ENCODE measurements at regions not wholly inside any gene's neighbourhood (a gene's known extent, or its start where the extent isn't known, plus 50 kb on each side); places are given as distances from the start of the nearest gene placed in this dataset.
A peak's percentile ranks its signal among the peaks of the same experiment; 100 is the strongest.

- DNase-seq (ENCODE audit: low read depth in 2 of 2), result no peak
Observed at GRCh38 chr14:61893371-61893940, 131.2 kb downstream of the SNAPC1 start.

GRCh38 chr14:61894452-61895077 is 132.3 kb downstream of the SNAPC1 start:
- peak; percentile 17 to 72 for DNase-seq (ENCODE audit: low read depth in 2 of 2)

GRCh38 chr14:61897300-61897699 is 135.1 kb downstream of the SNAPC1 start:
- no peak for DNase-seq (ENCODE audit: low read depth in 2 of 2)

GRCh38 chr14:61898568-61898967 is 136.3 kb downstream of the SNAPC1 start:
- DNase-seq (ENCODE audit: low read depth in 2 of 2), result no peak

- DNase-seq (ENCODE audit: low read depth in 2 of 2), result no peak
Observed at GRCh38 chr14:61899497-61899896, 137.3 kb downstream of the SNAPC1 start.

- DNase-seq (ENCODE audit: low read depth in 2 of 2), result no peak
Observed at GRCh38 chr14:61904946-61905345, 142.7 kb downstream of the SNAPC1 start.

- DNase-seq (ENCODE audit: low read depth in 2 of 2), result no peak
Observed at GRCh38 chr14:61911574-61911973, 149.4 kb downstream of the SNAPC1 start.

GRCh38 chr14:61918998-61919397 is 156.8 kb downstream of the SNAPC1 start:
- DNase-seq (ENCODE audit: low read depth in 2 of 2), result no peak

GRCh38 chr14:61923348-61923747 is 161.1 kb downstream of the SNAPC1 start:
- DNase-seq (ENCODE audit: low read depth in 2 of 2), result no peak

GRCh38 chr14:61925043-61925442 is 162.8 kb downstream of the SNAPC1 start:
- DNase-seq (ENCODE audit: low read depth in 2 of 2), result peak in 1 of 2 donors; percentile 3

- no peak for DNase-seq (ENCODE audit: low read depth in 2 of 2)
Observed at GRCh38 chr14:61925732-61926435, 163.7 kb downstream of the SNAPC1 start.

- DNase-seq (ENCODE audit: low read depth in 2 of 2), result no peak
Observed at GRCh38 chr14:61927060-61927459, 164.8 kb downstream of the SNAPC1 start.

GRCh38 chr14:61927520-61927919 is 165.3 kb downstream of the SNAPC1 start:
- no peak for DNase-seq (ENCODE audit: low read depth in 2 of 2)

GRCh38 chr14:61928300-61928699 is 166.1 kb downstream of the SNAPC1 start:
- DNase-seq (ENCODE audit: low read depth in 2 of 2), result no peak

GRCh38 chr14:61928701-61929100 is 166.5 kb downstream of the SNAPC1 start:
- no peak for DNase-seq (ENCODE audit: low read depth in 2 of 2)

- no peak for DNase-seq (ENCODE audit: low read depth in 2 of 2)
Observed at GRCh38 chr14:61929651-61930050, 167.4 kb downstream of the SNAPC1 start.

GRCh38 chr14:61930101-61930857 is 168.1 kb downstream of the SNAPC1 start:
- no peak for DNase-seq (ENCODE audit: low read depth in 2 of 2)

- DNase-seq (ENCODE audit: low read depth in 2 of 2), result no peak
Observed at GRCh38 chr14:61932974-61933373, 170.8 kb downstream of the SNAPC1 start.

GRCh38 chr14:61934385-61934784 is 172.2 kb downstream of the SNAPC1 start:
- no peak for DNase-seq (ENCODE audit: low read depth in 2 of 2)

- DNase-seq (ENCODE audit: low read depth in 2 of 2), result no peak
Observed at GRCh38 chr14:61939776-61940175, 177.6 kb downstream of the SNAPC1 start.

GRCh38 chr14:61940666-61941420 is 178.6 kb downstream of the SNAPC1 start:
- no peak for DNase-seq (ENCODE audit: low read depth in 2 of 2)

Data from dermis microvascular lymphatic vessel endothelial cell (primary cell).